NOMO-1 treated with DMSO at 0.1 percent for 48 hours (cell line): ENCODE measurements at regions not wholly inside any gene's neighbourhood (a gene's known extent, or its start where the extent isn't known, plus 50 kb on each side); places are given as distances from the start of the nearest gene placed in this dataset.
"Not testable (repeated sequence)": the region's sequence is repeated elsewhere in the genome, so short reads cannot be mapped to it uniquely, and the experiment has no call there.

ENCODE experiments used
- DNase-seq: peaks from one replicate; lab custom pipeline; 2025; ENCODE audit not compliant: unreplicated experiment; lab: John Stamatoyannopoulos, UW

GRCh38 chr14:21874946-21875345 lies 201.3 kb upstream of the OR4E1 start:
- no peak for DNase-seq

GRCh38 chr14:21874167-21874566 lies 200.5 kb upstream of the OR4E1 start:
- no peak for DNase-seq

- peak; percentile 27 for DNase-seq
Observed at GRCh38 chr14:21868442-21869046, 194.9 kb upstream of the OR4E1 start.

GRCh38 chr14:21867541-21867940 lies 193.9 kb upstream of the OR4E1 start:
- DNase-seq, result no peak

- DNase-seq, result no peak
Observed at GRCh38 chr14:21866479-21866878, 192.9 kb upstream of the OR4E1 start.

GRCh38 chr14:21863289-21863688 lies 189.7 kb upstream of the OR4E1 start:
- no peak for DNase-seq

GRCh38 chr14:21861153-21861552 lies 187.5 kb upstream of the OR4E1 start:
- no peak for DNase-seq

GRCh38 chr14:21860172-21860571 lies 186.6 kb upstream of the OR4E1 start:
- peak; percentile 1 for DNase-seq

GRCh38 chr14:21852775-21853174 lies 179.2 kb upstream of the OR4E1 start:
- no peak for DNase-seq

- no peak for DNase-seq
Observed at GRCh38 chr14:21852061-21852664, 178.5 kb upstream of the OR4E1 start.

GRCh38 chr14:21846902-21847301 lies 173.3 kb upstream of the OR4E1 start:
- not testable (repeated sequence) for DNase-seq

GRCh38 chr14:21846227-21846885 lies 172.7 kb upstream of the OR4E1 start:
- no peak for DNase-seq

- no peak for DNase-seq
Observed at GRCh38 chr14:21840765-21841164, 167.1 kb upstream of the OR4E1 start.

- DNase-seq, result no peak
Observed at GRCh38 chr14:21833836-21834235, 160.2 kb upstream of the OR4E1 start.

- no peak for DNase-seq
Observed at GRCh38 chr14:21825845-21826244, 152.2 kb upstream of the OR4E1 start.

- peak; percentile 7 for DNase-seq
Observed at GRCh38 chr14:21825149-21825743, 151.6 kb upstream of the OR4E1 start.

- no peak for DNase-seq
Observed at GRCh38 chr14:21822109-21822508, 148.5 kb upstream of the OR4E1 start.

GRCh38 chr14:21820631-21821030 lies 147.0 kb upstream of the OR4E1 start:
- no peak for DNase-seq

- DNase-seq, result not testable (repeated sequence)
Observed at GRCh38 chr14:21819891-21820290, 146.3 kb upstream of the OR4E1 start.

GRCh38 chr14:21817010-21817409 lies 143.4 kb upstream of the OR4E1 start:
- DNase-seq, result not testable (repeated sequence)

- DNase-seq, result no peak
Observed at GRCh38 chr14:21807975-21808374, 134.4 kb upstream of the OR4E1 start.

GRCh38 chr14:21804981-21805380 lies 131.4 kb upstream of the OR4E1 start:
- DNase-seq, result no peak
